HEK293 (cell line): ENCODE measurements at regions not wholly inside any gene's neighbourhood (a gene's known extent, or its start where the extent isn't known, plus 50 kb on each side); places are given as distances from the start of the nearest gene placed in this dataset.

Experiments
- CTCF ChIA-PET: fragments of 350-600 bp; formaldehyde crosslinking; extraction: SDS; loops from one replicate; lab custom pipeline; 2021; ENCODE audit warnings: antibody characterized with exemption; lab: Yijun Ruan, JAX
- POLR2A ChIA-PET: fragments of 300-600 bp; formaldehyde crosslinking; extraction: SDS; loops from one replicate; lab custom pipeline; 2020; ENCODE audit warnings: antibody characterized with exemption, inconsistent platforms; lab: Yijun Ruan, JAX
- H3K27ac ChIP-seq: fragments of 200-500 bp; sonication (Bioruptor generic); 2 replicates; pipeline ENCODE4 v1.5.1; 2014; ENCODE audit warnings: low read depth, low read length, control low read depth, inconsistent platforms; ENCODE audit errors: extremely low read depth
- H3K36me3 ChIP-seq, 2 experiments: fragments of 200-500 bp in 1 of 2; sonication (Bioruptor generic) in 1 of 2; 1 replicate in 1 of 2; 2 replicates in 1 of 2; pipeline ENCODE4 v1.5.1; 2014 to 2017; ENCODE audit warnings: inconsistent platforms in 2 of 2, low read length in 2 of 2; ENCODE audit not compliant: control insufficient read depth in 2 of 2, insufficient read depth in 1 of 2
- H3K4me1 ChIP-seq: fragments of 200-500 bp; sonication (Bioruptor generic); 2 replicates; pipeline ENCODE4 v1.5.1; 2014; ENCODE audit warnings: mild to moderate bottlenecking, low read length, inconsistent platforms; ENCODE audit not compliant: control insufficient read depth, insufficient read depth
- H3K4me3 ChIP-seq: 2 replicates; pipeline ENCODE4 v1.5.1; 2011; ENCODE audit warnings: low read depth, mild to moderate bottlenecking, control low read depth, low read length, moderate library complexity
- H3K9me3 ChIP-seq: fragments of 200-500 bp; sonication (Bioruptor generic); 2 replicates; pipeline ENCODE4 v1.5.1; 2014; ENCODE audit warnings: low read depth, low read length, inconsistent platforms; ENCODE audit not compliant: control insufficient read depth, insufficient read depth
- BCL11A ChIP-seq: fragments of 450-650 bp; formaldehyde crosslinking; IDR thresholded peaks from 2 replicates; pipeline ENCODE4 v1.5.1; 2016; ENCODE audit warnings: low read depth, missing biosample characterization, missing genetic modification characterization
- IKZF3 ChIP-seq: fragments of 450-650 bp; IDR thresholded peaks from 2 replicates; pipeline ENCODE4 v1.5.0; 2018; ENCODE audit warnings: missing biosample characterization, mild to moderate bottlenecking, missing genetic modification characterization, moderate library complexity
- KLF1 ChIP-seq: fragments of 450-650 bp; formaldehyde crosslinking; IDR thresholded peaks from 2 replicates; pipeline ENCODE4 v1.5.1; 2016; ENCODE audit warnings: missing biosample characterization, missing genetic modification characterization
- MEIS1 ChIP-seq: sonication (generic); formaldehyde crosslinking; IDR thresholded peaks from 2 replicates; pipeline ENCODE4 v1.8.1; 2022; ENCODE audit warnings: missing genetic modification reagents, mild to moderate bottlenecking, borderline replicate concordance
- OSR2 ChIP-seq: fragments of 450-650 bp; formaldehyde crosslinking; IDR thresholded peaks from 2 replicates; pipeline ENCODE4 v1.5.1; 2016; ENCODE audit warnings: missing biosample characterization, missing genetic modification characterization
- SP7 ChIP-seq: fragments of 450-650 bp; formaldehyde crosslinking; IDR thresholded peaks from 2 replicates; pipeline ENCODE4 v1.5.1; 2016; ENCODE audit warnings: missing biosample characterization, missing genetic modification characterization
- WT1 ChIP-seq: fragments of 450-650 bp; formaldehyde crosslinking; IDR thresholded peaks from 2 replicates; pipeline ENCODE4 v1.5.1; 2016; ENCODE audit warnings: missing biosample characterization, missing genetic modification characterization
- ZBTB17 ChIP-seq: fragments of 450-650 bp; formaldehyde crosslinking; IDR thresholded peaks from 2 replicates; pipeline ENCODE4 v1.5.1; 2016; ENCODE audit warnings: missing biosample characterization, missing genetic modification characterization
- ZBTB49 ChIP-seq: fragments of 450-650 bp; formaldehyde crosslinking; IDR thresholded peaks from 2 replicates; pipeline ENCODE4 v1.5.1; 2016; ENCODE audit warnings: missing biosample characterization, missing genetic modification characterization, low read depth
- ZBTB8A ChIP-seq: fragments of 450-650 bp; formaldehyde crosslinking; IDR thresholded peaks from 2 replicates; pipeline ENCODE4 v1.5.1; 2016; ENCODE audit warnings: missing biosample characterization, missing genetic modification characterization
- ZNF211 ChIP-seq: fragments of 450-650 bp; formaldehyde crosslinking; IDR thresholded peaks from 2 replicates; pipeline ENCODE4 v1.5.1; 2016; ENCODE audit warnings: low read depth, missing biosample characterization, missing genetic modification characterization
- ZNF221 ChIP-seq: fragments of 450-650 bp; formaldehyde crosslinking; IDR thresholded peaks from 2 replicates; pipeline ENCODE4 v1.5.1; 2017; ENCODE audit warnings: missing biosample characterization, missing genetic modification characterization, borderline replicate concordance
- ZNF23 ChIP-seq: fragments of 450-650 bp; formaldehyde crosslinking; IDR thresholded peaks from 2 replicates; pipeline ENCODE4 v1.5.1; 2016; ENCODE audit warnings: missing biosample characterization, missing genetic modification characterization, borderline replicate concordance
- ZNF248 ChIP-seq: fragments of 450-650 bp; formaldehyde crosslinking; IDR thresholded peaks from 2 replicates; pipeline ENCODE4 v1.5.1; 2017; ENCODE audit warnings: missing biosample characterization, missing genetic modification characterization
- ZNF366 ChIP-seq: fragments of 450-650 bp; formaldehyde crosslinking; conservative IDR thresholded peaks from 2 replicates; pipeline ENCODE4 v1.5.1; 2016; ENCODE audit warnings: missing biosample characterization, missing genetic modification characterization
- ZNF423 ChIP-seq: fragments of 450-650 bp; formaldehyde crosslinking; IDR thresholded peaks from 2 replicates; pipeline ENCODE4 v1.5.1; 2016; ENCODE audit warnings: missing biosample characterization, missing genetic modification characterization
- ZNF530 ChIP-seq: fragments of 450-650 bp; formaldehyde crosslinking; IDR thresholded peaks from 2 replicates; pipeline ENCODE4 v1.5.1; 2016; ENCODE audit warnings: low read depth, missing biosample characterization, missing genetic modification characterization
- ZNF654 ChIP-seq: fragments of 450-650 bp; formaldehyde crosslinking; IDR thresholded peaks from 2 replicates; pipeline ENCODE4 v1.5.1; 2016; ENCODE audit warnings: low read depth, missing biosample characterization, missing genetic modification characterization
- ZNF664 ChIP-seq: fragments of 450-650 bp; formaldehyde crosslinking; IDR thresholded peaks from 2 replicates; pipeline ENCODE4 v1.5.1; 2016; ENCODE audit warnings: missing biosample characterization, missing genetic modification characterization
- ZNF677 ChIP-seq: fragments of 450-650 bp; IDR thresholded peaks from 2 replicates; pipeline ENCODE4 v1.5.0; 2018; ENCODE audit warnings: missing biosample characterization, mild to moderate bottlenecking, missing genetic modification characterization, moderate library complexity
- ZNF792 ChIP-seq: fragments of 450-650 bp; formaldehyde crosslinking; IDR thresholded peaks from 2 replicates; pipeline ENCODE4 v1.5.1; 2016; ENCODE audit warnings: missing biosample characterization, missing genetic modification characterization
- TF ChIP-seq, protein P1 (sequence below): fragments of 450-650 bp; formaldehyde crosslinking; IDR thresholded peaks from 2 replicates; pipeline ENCODE4 v1.5.1; 2016; ENCODE audit warnings: missing biosample characterization, missing genetic modification characterization

DNA sequence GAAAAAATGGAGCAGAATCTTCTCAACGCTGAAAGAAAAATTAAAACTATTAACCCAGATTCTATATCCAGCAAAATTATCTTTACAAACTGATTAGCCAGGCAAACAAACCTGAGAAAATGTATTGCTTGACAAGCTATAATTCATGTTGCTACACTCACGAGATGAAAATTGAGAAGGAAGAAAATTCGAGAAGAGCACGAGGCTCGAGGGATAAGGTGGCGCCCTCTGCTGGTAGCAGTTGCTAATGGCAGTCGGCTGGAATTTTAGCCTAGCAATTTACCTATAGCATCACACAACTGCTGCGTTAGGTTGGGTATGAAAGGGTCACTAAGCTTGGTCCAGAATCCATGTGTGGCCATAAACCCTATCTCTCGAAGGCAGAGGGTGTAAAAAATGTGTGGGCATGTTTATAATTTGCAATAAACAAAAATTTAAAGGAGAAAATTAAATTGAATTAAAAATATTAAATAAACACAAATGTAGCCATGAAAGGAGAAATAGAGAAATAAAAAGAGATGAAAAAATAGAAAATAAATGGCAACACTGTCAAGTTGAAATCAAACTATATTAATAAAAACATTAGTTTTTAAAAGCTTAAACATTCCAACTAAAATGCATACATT, 126.6 kb downstream of the PPP4R3C start:
- ChIA-PET POLR2A (no interaction called here), CTCF (interaction anchor here (0.6 to 1.2 kb wide), 10 partner anchors 10 to 1008 kb away, joined by 3 to 4 read pairs (median 3); no protein-coding TSS in a partner anchor)
- Histone ChIP-seq H3K4me1 (no peaks in the 10 kb centered on the region), H3K27ac (no peak overlapping the region), H3K4me3 (no peak overlapping the region), H3K36me3 (no peaks in the 10 kb centered on the region), H3K9me3 (no peaks in the 10 kb centered on the region)
- TF ChIP-seq ZNF654 (tag by site-specific recombination) (peak; percentile 8; the same call in 1 of the 2 replicates), ZNF677 (tag by site-specific recombination) (no peak)

DNA sequence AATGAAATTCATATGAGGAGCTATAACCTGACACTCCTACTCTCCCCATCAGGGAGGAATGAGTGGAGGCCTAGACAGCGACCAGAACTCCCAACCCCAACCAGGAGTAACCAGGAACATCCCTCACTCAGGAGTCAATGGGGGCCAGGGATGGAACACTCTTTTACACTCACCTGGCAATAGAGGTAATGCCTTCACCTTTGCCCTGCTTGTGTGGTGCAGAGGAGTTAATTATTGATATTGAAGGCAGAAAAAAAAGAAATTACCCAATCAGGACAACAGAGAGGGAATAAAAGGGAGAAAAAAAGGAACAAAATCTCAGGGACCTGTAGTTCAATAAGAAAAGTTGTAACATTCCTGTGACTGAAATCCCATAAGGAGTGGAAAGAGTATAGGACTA, 141.5 kb downstream of the PPP4R3C start:
- Histone ChIP-seq H3K4me1 (no peaks in the 10 kb centered on the region), H3K27ac (no peak overlapping the region), H3K4me3 (no peak overlapping the region), H3K36me3 (no peaks in the 10 kb centered on the region), H3K9me3 (no peaks in the 10 kb centered on the region)
- ChIA-PET CTCF (no interaction called here), POLR2A (no interaction called here)
- TF ChIP-seq BCL11A (tag by site-specific recombination) = no peak
- no peak for TF ChIP-seq IKZF3 (tag by site-specific recombination)
- no peak for TF ChIP-seq KLF1 (tag by site-specific recombination)
- no peak for TF ChIP-seq ZBTB49 (tag by site-specific recombination)
- no peak for TF ChIP-seq ZNF530 (tag by site-specific recombination)
- no peak for TF ChIP-seq MEIS1
- TF ChIP-seq ZNF792 (tag by site-specific recombination) = no peak
- no peak for TF ChIP-seq ZBTB8A (tag by site-specific recombination)
- no peak for TF ChIP-seq OSR2
- TF ChIP-seq ZNF23 (tag by site-specific recombination) = no peak
- TF ChIP-seq ZBTB17 = no peak
- no peak for TF ChIP-seq ZNF664 (tag by site-specific recombination)
- TF ChIP-seq ZNF423 (tag by site-specific recombination) = no peak
- no peak for TF ChIP-seq WT1 (tag by site-specific recombination)
- TF ChIP-seq ZNF211 (tag by site-specific recombination) = no peak
- no peak for TF ChIP-seq ZNF366 (tag by site-specific recombination)
- TF ChIP-seq SP7 (tag by site-specific recombination) = no peak
- TF ChIP-seq ZNF221 = no peak

GRCh38 chrX:27309406-27309805, 153.7 kb downstream of the PPP4R3C start:
- ChIA-PET CTCF (no interaction called here), POLR2A (no interaction called here)
- Histone ChIP-seq H3K4me3 (no peak overlapping the region), H3K27ac (no peak overlapping the region), H3K9me3 (no peaks in the 10 kb centered on the region), H3K4me1 (no peaks in the 10 kb centered on the region)
- TF ChIP-seq, protein P1, sequence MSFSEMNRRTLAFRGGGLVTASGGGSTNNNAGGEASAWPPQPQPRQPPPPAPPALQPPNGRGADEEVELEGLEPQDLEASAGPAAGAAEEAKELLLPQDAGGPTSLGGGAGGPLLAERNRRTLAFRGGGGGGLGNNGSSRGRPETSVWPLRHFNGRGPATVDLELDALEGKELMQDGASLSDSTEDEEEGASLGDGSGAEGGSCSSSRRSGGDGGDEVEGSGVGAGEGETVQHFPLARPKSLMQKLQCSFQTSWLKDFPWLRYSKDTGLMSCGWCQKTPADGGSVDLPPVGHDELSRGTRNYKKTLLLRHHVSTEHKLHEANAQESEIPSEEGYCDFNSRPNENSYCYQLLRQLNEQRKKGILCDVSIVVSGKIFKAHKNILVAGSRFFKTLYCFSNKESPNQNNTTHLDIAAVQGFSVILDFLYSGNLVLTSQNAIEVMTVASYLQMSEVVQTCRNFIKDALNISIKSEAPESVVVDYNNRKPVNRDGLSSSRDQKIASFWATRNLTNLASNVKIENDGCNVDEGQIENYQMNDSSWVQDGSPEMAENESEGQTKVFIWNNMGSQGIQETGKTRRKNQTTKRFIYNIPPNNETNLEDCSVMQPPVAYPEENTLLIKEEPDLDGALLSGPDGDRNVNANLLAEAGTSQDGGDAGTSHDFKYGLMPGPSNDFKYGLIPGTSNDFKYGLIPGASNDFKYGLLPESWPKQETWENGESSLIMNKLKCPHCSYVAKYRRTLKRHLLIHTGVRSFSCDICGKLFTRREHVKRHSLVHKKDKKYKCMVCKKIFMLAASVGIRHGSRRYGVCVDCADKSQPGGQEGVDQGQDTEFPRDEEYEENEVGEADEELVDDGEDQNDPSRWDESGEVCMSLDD (tag by site-specific recombination) = no peak
- TF ChIP-seq ZNF248 (tag by site-specific recombination) = no peak
- TF ChIP-seq, all 188 proteins: peak for 0
- H3K36me3 ChIP-seq = no peaks in the 10 kb centered on the region
